Fibroblast of the aortic adventitia (primary cell): ENCODE measurements at regions not wholly inside any gene's neighbourhood (a gene's known extent, or its start where the extent isn't known, plus 50 kb on each side); places are given as distances from the start of the nearest gene placed in this dataset.

Experiments used
- DNase-seq: peaks from one replicate; pipeline ENCODE4 v3.0.0-alpha.2; 2010; ENCODE audit warnings: low read depth
- H3K4me3 ChIP-seq: 2 replicates; pipeline ENCODE4 v1.5.1; 2011; ENCODE audit warnings: low read depth, mild to moderate bottlenecking, control low read depth, low read length, moderate library complexity
- CTCF ChIP-seq: IDR thresholded peaks from 2 replicates; pipeline ENCODE4 v1.5.1; 2011; ENCODE audit warnings: mild to moderate bottlenecking, low read length, control low read depth, inconsistent platforms; ENCODE audit not compliant: insufficient read depth

DNA sequence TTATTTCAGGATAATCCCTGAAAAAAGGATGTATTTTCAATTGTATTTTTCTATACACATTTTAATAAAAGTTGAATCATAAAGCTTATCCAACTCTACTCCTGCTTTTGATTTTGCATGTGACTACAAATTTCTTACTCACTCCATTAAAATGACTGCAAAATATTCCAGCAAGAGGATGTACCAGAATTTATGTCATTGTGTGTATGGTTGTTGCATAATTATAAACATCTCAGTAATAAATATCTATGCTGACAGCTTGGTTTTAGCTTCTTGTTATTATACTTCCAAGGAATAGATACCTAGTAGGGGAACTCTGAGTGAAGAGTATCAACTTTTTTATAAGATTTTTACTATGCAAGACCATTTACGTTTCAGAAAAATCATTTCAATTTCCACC lies 463.2 kb upstream of the RUNX1 start:
- DNase-seq: no peak
- TF ChIP-seq CTCF: no peak
- no peak overlapping the region for H3K4me3 ChIP-seq

DNA sequence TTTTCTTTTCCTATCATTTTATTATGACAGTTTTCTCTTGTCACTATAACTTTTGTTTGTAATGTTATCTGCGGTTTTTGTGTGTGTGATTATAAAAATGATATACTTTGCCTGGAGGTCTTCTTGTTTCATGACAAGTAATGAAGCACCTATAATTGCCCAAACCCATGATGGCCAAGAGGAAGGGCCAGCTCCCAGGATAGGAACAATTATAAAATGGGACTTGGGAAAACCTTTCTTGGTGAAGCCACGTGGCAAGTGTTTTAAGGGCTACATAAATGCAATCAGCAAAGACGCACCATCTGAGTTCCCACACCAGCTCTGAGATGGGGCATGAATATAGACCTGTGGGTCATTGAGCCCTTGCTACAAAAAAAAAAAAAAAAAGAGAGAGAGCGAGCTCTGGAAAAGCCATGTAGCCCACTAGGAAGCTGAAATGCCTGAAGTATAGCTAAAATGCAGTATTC lies 462.6 kb upstream of the RUNX1 start:
- DNase-seq: peak; percentile 38
- H3K4me3 ChIP-seq: no peak overlapping the region
- TF ChIP-seq CTCF: no peak

- no peak overlapping the region for H3K4me3 ChIP-seq
- peak; percentile 52 for DNase-seq
- TF ChIP-seq CTCF: no peak
These were observed 462.0 kb upstream of the RUNX1 start for GRCh38 chr21:35510957-35511695.

GRCh38 chr21:35510294-35510693 lies 461.2 kb upstream of the RUNX1 start:
- no peak overlapping the region for H3K4me3 ChIP-seq
- no peak for DNase-seq
- TF ChIP-seq CTCF: no peak

DNA sequence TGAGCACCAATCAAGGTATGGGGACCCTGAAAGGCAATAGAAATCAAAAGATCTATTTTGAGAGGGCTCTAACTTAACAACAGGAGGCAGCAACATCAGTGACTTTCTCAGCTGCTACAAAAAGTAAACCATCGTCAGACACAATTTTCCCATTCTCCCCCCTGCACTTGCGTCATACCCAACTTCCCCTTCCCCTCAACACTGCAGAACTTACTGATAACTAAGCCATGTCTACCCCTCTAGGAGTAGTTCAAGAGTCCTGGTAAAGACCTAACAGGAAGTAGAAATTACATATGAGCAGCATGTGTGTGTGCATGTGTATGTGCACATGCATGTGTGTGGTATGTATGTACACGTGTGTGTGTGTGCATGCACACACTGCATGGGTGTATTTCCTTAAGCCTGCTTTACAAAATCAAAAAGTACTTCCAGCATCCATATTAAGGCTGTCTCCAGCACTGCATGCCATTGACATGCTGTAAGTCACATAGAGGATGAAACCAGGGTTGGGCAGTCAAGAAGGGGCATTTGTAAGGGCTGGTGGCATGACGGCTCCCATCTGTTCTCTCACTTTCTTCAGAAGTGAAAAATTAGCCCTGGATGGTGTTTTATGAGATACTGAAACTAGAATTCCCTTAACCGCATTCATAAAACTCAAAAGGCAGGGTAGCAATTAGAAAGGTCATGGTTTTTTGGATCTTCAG lies 460.1 kb upstream of the RUNX1 start:
- DNase-seq: no peak
- TF ChIP-seq CTCF: no peak
- H3K4me3 ChIP-seq: no peak overlapping the region

GRCh38 chr21:35508139-35508888 lies 459.2 kb upstream of the RUNX1 start:
- TF ChIP-seq CTCF: peak; percentile 4
- peak; percentile 62 for DNase-seq
- H3K4me3 ChIP-seq: no peak overlapping the region
